ENCODE measurements at regions not wholly inside any gene's neighbourhood (a gene's known extent, or its start where the extent isn't known, plus 50 kb on each side); places are given as distances from the start of the nearest gene placed in this dataset.
A peak's percentile ranks its signal among the peaks of the same experiment; 100 is the strongest.

DNA sequence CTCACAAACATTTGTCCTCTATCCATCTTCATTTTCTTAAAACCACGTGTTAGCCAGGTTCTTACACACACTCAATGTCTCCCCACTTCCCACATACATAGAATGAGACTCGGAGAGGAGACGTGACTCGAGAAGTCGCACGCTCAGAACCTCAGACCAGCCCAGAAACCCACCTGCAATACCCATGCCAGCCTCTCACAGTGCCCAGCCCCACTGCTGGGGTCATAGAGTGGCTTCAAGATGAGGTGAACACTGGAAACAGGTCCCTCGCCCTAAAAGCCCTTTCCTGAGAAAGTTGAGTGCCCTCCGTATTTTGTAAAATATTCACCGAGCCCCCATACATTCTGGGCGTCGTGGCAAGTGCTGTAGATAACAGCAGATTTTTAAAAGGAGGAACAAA, 487.4 kb downstream of the EIPR1 start:
- DNase-seq = no peak

DNA sequence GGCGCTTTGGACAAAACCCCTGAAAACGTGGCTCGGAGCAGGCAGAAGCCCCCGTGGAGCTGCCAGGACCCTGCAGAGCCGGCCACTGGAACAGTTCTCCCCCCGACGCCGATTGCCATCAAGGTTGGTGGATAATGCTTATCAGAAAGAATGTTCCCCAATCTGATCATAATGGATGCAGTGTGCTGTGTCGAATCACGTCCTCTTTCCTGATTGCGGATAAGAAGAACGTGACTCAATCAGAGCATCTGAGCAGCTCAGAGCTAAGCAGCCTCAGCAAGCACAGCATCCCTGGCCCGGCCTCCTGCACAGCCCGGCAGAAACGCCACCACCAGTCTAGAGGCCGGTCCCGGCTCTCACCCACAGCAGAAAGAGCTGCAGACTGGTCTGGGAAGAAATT, 488.0 kb downstream of the EIPR1 start:
- no peak for DNase-seq

DNA sequence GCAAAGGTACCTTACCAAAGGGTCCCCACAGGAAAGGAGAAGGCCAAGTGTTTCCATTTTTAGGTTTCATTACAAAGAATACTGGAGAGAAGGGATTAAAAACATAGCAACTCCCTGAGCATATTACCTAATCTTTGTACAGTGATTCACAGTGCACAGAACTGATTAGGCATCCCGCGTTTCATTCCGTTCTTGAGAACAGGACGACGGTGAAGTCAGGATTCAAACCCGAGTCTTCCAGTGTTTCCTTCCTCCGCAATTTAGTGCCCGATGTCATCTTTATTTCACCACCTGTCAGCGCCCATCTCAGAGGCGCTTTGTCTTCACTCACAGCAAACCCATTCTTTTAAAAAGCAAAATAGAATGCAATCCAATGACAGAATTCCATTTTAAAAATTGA, 488.5 kb downstream of the EIPR1 start:
- DNase-seq = no peak

- DNase-seq = no peak
Observed at GRCh38 chr2:2887772-2888387, 489.7 kb downstream of the EIPR1 start.

GRCh38 chr2:2886922-2887321, 490.7 kb downstream of the EIPR1 start:
- DNase-seq = no peak

GRCh38 chr2:2881499-2881898, 496.1 kb downstream of the EIPR1 start:
- DNase-seq = no peak

- peak; percentile 13 for DNase-seq
Observed at GRCh38 chr2:2880938-2881337, 496.7 kb downstream of the EIPR1 start.

DNA sequence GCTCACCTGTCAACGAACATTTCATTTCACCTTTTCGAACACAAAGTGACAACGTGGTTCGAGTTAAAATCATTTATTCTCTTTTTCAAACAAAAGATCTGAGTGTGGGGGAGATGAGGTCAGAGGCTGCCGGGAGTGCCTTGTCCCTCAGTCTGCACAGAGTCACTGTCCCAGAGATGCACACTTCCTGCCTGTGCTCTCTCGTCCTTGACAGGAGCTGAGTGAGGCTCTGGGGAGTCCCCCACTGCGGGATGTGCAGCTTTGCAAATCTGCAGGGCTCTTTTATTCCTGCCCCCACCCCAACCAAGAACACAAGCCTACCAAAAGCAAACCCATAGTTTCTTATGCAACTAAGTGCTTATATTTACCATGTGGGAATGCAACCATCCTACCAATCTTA, 497.8 kb downstream of the EIPR1 start:
- peak; percentile 13 for DNase-seq

DNA sequence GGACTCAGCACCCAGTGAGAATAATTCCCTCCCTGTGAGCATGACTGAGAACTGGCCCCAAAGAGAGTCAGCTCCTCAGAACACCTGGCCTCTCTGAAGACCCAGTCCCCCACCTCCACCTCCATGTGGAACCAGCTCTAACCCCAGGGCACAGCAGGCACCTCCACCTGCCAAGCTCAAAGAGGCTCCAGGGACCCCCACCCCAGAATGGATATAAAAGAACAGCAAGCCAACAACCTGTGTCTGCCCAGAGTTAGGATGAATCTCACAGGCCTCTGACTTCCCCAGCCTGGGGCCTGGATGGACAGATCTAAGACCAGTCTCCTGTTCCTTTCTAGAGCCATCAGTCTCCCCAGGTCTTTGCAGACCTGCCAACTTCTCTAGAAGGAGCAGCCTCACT, 498.5 kb downstream of the EIPR1 start:
- DNase-seq = peak; percentile 47

DNA sequence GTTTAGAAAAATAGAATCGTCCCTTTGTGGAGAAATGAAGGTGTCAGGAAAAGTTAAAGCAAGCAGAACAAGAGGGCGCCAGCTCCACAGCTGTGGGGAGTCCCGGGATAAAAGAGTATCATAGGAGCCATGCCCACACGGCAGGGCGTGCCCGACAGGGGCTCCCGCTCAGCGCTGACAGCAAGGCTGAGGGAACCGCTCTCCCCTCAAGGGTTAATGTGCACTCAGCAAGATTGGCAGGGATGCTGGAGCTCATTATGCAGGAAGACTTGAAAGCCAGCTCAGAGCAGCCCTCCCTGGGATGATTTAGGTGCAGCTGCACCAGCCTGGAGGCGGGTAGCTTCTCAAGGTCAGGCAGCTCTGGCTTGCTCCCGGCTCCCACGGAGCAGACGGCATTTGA, 500.2 kb downstream of the EIPR1 start:
- peak; percentile 32 for DNase-seq

DNA sequence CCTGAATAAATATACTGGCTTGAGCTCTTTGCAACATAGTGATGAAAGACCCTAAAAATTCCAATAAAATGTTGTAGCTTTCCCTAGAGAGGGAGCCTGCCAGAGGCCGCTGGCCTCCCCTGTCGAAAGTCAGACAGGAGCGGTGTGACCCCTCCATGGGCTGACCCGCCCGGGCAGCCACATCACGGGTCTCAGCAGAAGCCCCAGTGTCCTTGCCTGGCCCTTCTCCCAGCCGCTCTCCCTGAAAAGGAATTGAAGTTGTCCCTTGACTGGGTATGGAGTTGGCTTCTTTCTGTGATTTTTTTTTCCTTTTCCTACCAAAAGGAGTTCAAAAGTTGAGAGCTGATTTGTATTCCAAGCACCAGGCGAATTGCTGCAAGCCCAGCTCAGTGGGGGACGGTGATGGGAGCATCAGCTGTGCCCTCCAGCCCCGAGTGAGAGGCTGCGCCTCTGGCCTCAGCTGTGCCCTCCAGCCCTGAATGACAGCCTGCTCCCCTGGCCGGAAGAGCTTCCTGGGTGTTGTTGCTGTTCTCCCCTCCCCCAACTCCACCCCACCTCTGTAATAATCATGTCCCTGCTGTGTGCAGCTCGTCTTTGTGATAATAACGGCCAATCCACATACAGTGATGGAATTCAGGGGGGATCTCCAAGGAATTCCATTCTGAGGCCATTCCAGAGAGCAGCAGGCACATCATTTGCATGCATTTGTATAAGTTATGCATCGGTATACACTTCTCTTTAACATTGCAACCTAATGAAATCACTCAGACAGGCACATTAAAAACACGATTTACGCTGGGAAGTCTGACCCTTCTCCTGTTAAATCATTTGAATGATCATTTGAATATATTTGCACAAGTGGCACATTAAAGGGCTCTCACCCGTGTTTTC, 501.0 kb downstream of the EIPR1 start:
- peak; percentile 11 for DNase-seq

DNA sequence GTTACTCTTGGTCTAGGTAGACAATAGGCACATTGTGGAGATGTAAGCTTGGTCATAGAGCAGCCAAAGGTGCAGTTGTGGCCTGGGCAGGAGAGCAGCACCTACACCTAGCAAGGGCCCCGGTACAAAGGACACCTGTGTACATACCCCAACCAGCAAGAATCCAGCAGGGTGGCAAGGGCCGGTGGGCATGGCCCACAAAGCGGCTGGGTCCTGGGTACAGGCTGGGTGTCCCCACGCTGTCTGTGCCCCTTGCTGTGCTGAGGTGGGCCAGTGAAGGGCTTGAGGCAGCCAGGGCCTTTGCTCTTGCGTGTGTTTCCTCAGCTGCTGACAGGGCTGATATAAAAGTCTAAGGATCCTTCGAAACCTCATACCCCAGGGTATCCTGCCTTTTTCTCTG, 501.8 kb downstream of the EIPR1 start:
- peak; percentile 32 for DNase-seq

DNA sequence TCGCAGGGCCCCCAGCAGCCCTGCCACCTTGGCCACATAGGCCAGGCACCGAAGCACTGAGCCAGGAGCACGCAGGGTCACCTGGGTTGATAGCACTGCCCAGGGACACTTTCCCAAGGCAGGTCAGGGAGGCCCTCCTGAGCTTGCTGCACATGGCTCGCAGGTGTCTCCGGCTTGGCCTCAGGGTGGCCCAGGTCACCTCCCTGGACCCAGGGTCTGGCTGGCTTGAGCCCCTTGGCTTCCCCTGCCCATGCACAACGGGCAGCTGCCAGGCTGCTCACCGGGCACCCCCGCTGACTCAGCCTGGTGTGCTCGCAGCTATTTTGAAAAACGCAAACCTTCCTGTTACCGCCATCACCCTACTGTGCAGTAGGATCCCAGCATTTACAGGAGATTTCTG, 502.3 kb downstream of the EIPR1 start:
- no peak for DNase-seq

- peak; percentile 30 for DNase-seq
Observed at GRCh38 chr2:2874805-2875204, 502.8 kb downstream of the EIPR1 start.

GRCh38 chr2:2874341-2874740, 503.3 kb downstream of the EIPR1 start:
- peak; percentile 17 for DNase-seq

DNA sequence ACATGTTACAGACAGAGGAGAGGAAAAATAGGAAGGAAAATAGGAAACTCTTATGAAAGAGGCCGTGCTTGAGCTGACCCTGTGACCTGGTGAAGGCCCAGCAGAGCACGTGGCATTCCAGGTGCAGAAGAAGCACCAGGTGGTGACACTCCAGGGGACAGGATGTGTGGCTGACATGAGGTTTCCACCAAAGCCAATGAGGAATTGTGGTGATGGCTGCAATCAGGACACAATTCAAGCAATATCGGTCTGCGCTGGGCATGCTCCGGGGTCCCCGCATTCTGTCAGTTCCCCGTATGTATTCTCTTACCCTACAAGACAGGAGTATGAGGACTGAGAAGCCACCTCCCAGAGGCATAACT, 504.2 kb downstream of the EIPR1 start:
- DNase-seq = no peak

GRCh38 chr2:2872713-2873449, 504.7 kb downstream of the EIPR1 start:
- DNase-seq = no peak

DNA sequence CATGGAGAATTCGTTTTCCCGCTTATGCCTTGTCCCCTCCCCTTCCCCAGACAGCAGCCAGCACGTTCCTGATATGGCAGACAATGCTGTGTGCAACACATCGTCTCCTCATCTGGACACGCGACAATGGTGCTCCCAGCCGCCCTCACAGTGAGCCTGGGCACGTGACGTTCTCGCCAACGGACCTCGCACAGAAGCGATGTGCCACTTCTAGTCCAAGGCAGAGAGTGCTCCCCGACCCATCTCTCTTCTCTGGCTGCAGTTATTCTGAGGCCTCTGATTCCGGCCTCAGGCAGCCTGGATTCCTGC, 505.4 kb downstream of the EIPR1 start:
- DNase-seq = no peak

- no peak for DNase-seq
Observed at GRCh38 chr2:2871480-2872308, 505.9 kb downstream of the EIPR1 start.

- DNase-seq = no peak
Observed at GRCh38 chr2:2870106-2870505, 507.5 kb downstream of the EIPR1 start.

- DNase-seq = no peak
Observed at GRCh38 chr2:2869553-2869952, 508.1 kb downstream of the EIPR1 start.

DNA sequence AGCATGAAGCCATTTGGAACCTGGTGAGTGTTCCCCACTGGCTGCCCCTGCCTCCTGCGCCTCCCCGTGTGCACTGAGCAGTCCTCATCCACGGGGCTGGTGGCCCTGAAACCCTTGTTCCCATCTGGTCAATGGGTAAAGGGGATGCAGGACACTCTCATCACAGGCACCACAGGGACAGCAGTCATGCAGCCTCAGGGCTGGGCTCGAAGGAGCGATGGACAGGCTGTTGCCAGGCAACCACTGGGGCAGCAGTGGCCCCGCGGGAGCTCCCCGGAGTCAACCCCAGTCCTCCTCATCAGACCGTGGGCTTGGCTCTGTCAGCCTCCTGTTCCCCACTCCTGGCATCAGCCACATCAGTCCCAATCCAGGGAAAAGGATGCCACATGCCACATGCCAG, 509.5 kb downstream of the EIPR1 start:
- no peak for DNase-seq

- DNase-seq = no peak
Observed at GRCh38 chr2:2867397-2867979, 510.1 kb downstream of the EIPR1 start.
